Panc1 (cell line): ENCODE measurements at regions not wholly inside any gene's neighbourhood (a gene's known extent, or its start where the extent isn't known, plus 50 kb on each side); places are given as distances from the start of the nearest gene placed in this dataset.

ENCODE experiments used
- ATAC-seq: fragments of 200-7000 bp; cut with Tn5 transposase; 2 replicates; pipeline ENCODE4 v1.9.1; 2020; ENCODE audit warnings: mild to moderate bottlenecking, moderate library complexity
- BruUV-seq: library from RNA; stranded (reverse); fragments of 400-500 nt; replicated peaks from 2 replicates; lab custom pipeline; 2021; lab: Mats Ljungman, UMichigan
- CTCF ChIA-PET: fragments of 300-600 bp; sonication (Branson Sonifier 250); formaldehyde crosslinking; loops from one replicate; lab custom pipeline; 2022; ENCODE audit warnings: antibody characterized with exemption; lab: Charles Lee
- POLR2A ChIA-PET: fragments of 300-600 bp; sonication (Branson Sonifier 250); formaldehyde crosslinking; loops from one replicate; lab custom pipeline; 2022; ENCODE audit warnings: antibody characterized with exemption; lab: Charles Lee
- DNase-seq: peaks from one replicate; pipeline ENCODE4 v3.0.0-alpha.2; 2010; ENCODE audit warnings: low read depth, low spot score
- H3K27ac ChIP-seq: 2 replicates; pipeline ENCODE4 v1.5.1; 2011; ENCODE audit warnings: mild to moderate bottlenecking, low read length, inconsistent platforms
- H3K27me3 ChIP-seq: fragments of 200-500 bp; sonication (Bioruptor generic); 2 replicates; pipeline ENCODE4 v1.6.0; 2014; ENCODE audit warnings: low read length, inconsistent platforms; ENCODE audit not compliant: control insufficient read depth, insufficient read depth
- H3K36me3 ChIP-seq: fragments of 200-500 bp; sonication (Bioruptor generic); 2 replicates; pipeline ENCODE4 v1.5.1; 2014; ENCODE audit warnings: inconsistent platforms, mild to moderate bottlenecking, low read length, moderate library complexity; ENCODE audit not compliant: control insufficient read depth, insufficient read depth
- H3K4me1 ChIP-seq: 2 replicates; pipeline ENCODE4 v1.5.1; 2011; ENCODE audit warnings: inconsistent platforms, mild to moderate bottlenecking, low read length, moderate library complexity; ENCODE audit not compliant: control insufficient read depth, insufficient read depth
- H3K4me3 ChIP-seq, 2 experiments: 2 replicates each; pipeline ENCODE4 v1.5.1; 2011 to 2012; ENCODE audit warnings: low read depth in 2 of 2, low read length in 2 of 2, mild to moderate bottlenecking in 2 of 2, inconsistent platforms in 1 of 2, moderate library complexity in 1 of 2
- H3K9me3 ChIP-seq: fragments of 200-500 bp; sonication (Bioruptor generic); 2 replicates; pipeline ENCODE4 v1.5.1; 2014; ENCODE audit warnings: low read depth, mild to moderate bottlenecking, inconsistent platforms, low read length, moderate library complexity; ENCODE audit not compliant: control insufficient read depth, insufficient read depth
- CTCF ChIP-seq: fragments of 450-650 bp; IDR thresholded peaks from 2 replicates; pipeline ENCODE4 v1.5.1; 2017; ENCODE audit warnings: mild to moderate bottlenecking
- POLR2AphosphoS5 ChIP-seq: IDR thresholded peaks from 2 replicates; pipeline ENCODE4 v1.6.1; 2012; ENCODE audit warnings: mild to moderate bottlenecking, low read depth, low read length, moderate library complexity
- REST ChIP-seq, 2 experiments: IDR thresholded peaks; 2 replicates each; pipeline ENCODE4 v1.6.1; 2011 to 2012; ENCODE audit warnings: low read depth in 2 of 2, control low read depth in 1 of 2, low read length in 1 of 2, mild to moderate bottlenecking in 1 of 2, moderate library complexity in 1 of 2; ENCODE audit not compliant: insufficient read depth in 1 of 2
- SIN3A ChIP-seq: IDR thresholded peaks from 2 replicates; pipeline ENCODE4 v1.6.1; 2012; ENCODE audit warnings: low read depth, mild to moderate bottlenecking, low read length, moderate library complexity, borderline replicate concordance; ENCODE audit not compliant: insufficient read depth
- TCF7L2 ChIP-seq: IDR thresholded peaks from 2 replicates; pipeline ENCODE4 v1.6.1; 2011; ENCODE audit warnings: mild to moderate bottlenecking, low read depth, low read length, inconsistent platforms
- in situ Hi-C: cut with HindIII; loops from 2 replicates; pipeline ENCODE4 v1.10.0; 2016; ENCODE audit warnings: low sequenced_read_pairs, low pct_unique_long_range_greater_than_20kb
- intact Hi-C: fragments of 100-400 bp; cut with micrococcal nuclease; formaldehyde crosslinking; loops from one replicate; pipeline ENCODE4 v1.10.0; 2022; ENCODE audit not compliant: unreplicated experiment

DNA sequence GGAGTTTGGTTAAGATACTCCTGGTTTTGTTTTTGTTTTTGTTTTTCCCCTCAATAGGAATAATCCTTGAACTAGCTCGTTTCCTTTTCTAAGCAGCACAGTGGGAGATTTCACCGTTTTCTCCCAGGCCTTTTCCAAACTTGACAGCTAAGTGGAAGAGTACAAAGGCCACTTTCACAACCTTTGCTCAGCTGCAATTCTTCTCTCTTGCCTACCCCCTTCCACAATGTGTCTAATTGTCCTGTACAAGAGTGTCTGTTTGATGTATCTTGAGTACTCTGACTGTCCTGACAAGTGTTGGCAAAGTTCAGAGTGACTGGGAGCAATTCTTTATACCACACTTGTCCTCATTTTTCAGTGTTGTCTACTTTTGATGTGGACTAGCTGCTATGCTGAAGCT is 674.3 kb upstream of the AMOT start:
- no peak overlapping the region for H3K27ac ChIP-seq
- no peaks in the 10 kb centered on the region for H3K36me3 ChIP-seq
- in situ Hi-C loops (no loop called here), intact Hi-C loops (no loop called here)
- H3K4me1 ChIP-seq = no peaks in the 10 kb centered on the region
- DNase-seq = no peak
- no peak overlapping the region for H3K4me3 ChIP-seq
- no peaks in the 10 kb centered on the region for H3K9me3 ChIP-seq
- POLR2A ChIA-PET = no interaction called here
- BruUV-seq = no TSS peak
- TF ChIP-seq POLR2AphosphoS5 (no peak), SIN3A (no peak), CTCF (no peak), TCF7L2 (no peak), REST (IDR thresholded peaks at IDR 0.05; ENCODE audit: insufficient read depth in 1 of 2, low read depth in 2 of 2, low read length in 1 of 2) (no peak)
- ATAC-seq = no peak
- CTCF ChIA-PET = no interaction called here
- no peaks in the 10 kb centered on the region for H3K27me3 ChIP-seq

DNA sequence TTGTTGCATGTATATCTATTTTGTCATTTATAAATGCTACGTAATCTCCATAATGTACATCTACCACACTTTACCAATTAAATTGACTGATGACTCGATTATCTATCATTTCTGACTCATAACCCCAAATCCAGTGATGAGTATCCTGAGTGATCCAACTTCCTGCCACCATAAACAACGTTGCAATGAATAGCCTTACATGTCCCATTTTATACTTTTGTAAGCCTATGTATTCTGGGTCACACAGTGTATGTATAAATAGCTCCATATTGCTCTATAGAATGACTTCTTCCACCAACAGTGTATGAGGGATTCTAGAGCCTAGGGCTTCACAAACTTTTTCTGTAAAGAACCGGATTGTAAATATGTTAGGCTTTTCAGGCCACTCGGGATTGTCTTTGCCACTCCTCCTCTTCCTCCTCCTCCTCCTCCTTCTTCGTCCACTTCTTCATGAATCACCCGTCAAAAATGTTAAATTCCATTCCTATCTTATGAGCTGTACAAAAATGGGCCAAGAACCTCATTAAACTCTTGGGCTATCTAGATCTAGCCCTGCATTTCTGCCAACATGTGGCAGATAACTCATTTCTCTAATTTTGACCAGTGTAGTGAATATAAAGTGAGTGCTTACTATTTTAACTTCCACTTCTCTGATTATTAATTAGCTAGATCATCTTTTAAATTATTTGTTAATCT is 672.2 kb upstream of the AMOT start:
- TF ChIP-seq TCF7L2 = no peak
- no peak for TF ChIP-seq POLR2AphosphoS5
- no peak for TF ChIP-seq SIN3A
- TF ChIP-seq REST (IDR thresholded peaks at IDR 0.05; ENCODE audit: insufficient read depth in 1 of 2, low read depth in 2 of 2, low read length in 1 of 2) = no peak
- TF ChIP-seq CTCF = no peak
- Histone ChIP-seq H3K9me3 (no peaks in the 10 kb centered on the region), H3K36me3 (no peaks in the 10 kb centered on the region), H3K27me3 (no peaks in the 10 kb centered on the region), H3K4me3 (no peak overlapping the region), H3K4me1 (no peaks in the 10 kb centered on the region), H3K27ac (no peak overlapping the region)
- in situ Hi-C loops (no loop called here), intact Hi-C loops (no loop called here)
- ChIA-PET CTCF (no interaction called here), POLR2A (no interaction called here)
- BruUV-seq = no TSS peak
- DNase-seq (peak; percentile 10), ATAC-seq (no peak)
